NCI-H524 (cell line): ENCODE measurements at regions not wholly inside any gene's neighbourhood (a gene's known extent, or its start where the extent isn't known, plus 50 kb on each side); places are given as distances from the start of the nearest gene placed in this dataset.
"Not testable (repeated sequence)": the region's sequence is repeated elsewhere in the genome, so short reads cannot be mapped to it uniquely, and the experiment has no call there.

Source experiments
- DNase-seq, 2 experiments: peaks; one replicate each; lab custom pipeline; 2025; lab: John Stamatoyannopoulos, UW

GRCh38 chrX:87105131-87105530, 412.5 kb upstream of the KLHL4 start:
- no peak for DNase-seq

- no peak for DNase-seq
Observed at GRCh38 chrX:87110142-87110541, 407.5 kb upstream of the KLHL4 start.

- DNase-seq = no peak
Observed at GRCh38 chrX:87140800-87141483, 376.7 kb upstream of the KLHL4 start.

GRCh38 chrX:87160435-87161010, 357.1 kb upstream of the KLHL4 start:
- peak in 1 of 2 experiments; percentile 2 for DNase-seq

- no peak for DNase-seq
Observed at GRCh38 chrX:87167841-87168240, 349.8 kb upstream of the KLHL4 start.

- DNase-seq = not testable (repeated sequence)
Observed at GRCh38 chrX:87178009-87178408, 339.6 kb upstream of the KLHL4 start.
